DMS 273 (cell line): ENCODE measurements at regions not wholly inside any gene's neighbourhood (a gene's known extent, or its start where the extent isn't known, plus 50 kb on each side); places are given as distances from the start of the nearest gene placed in this dataset.
"Not testable (repeated sequence)": the region's sequence is repeated elsewhere in the genome, so short reads cannot be mapped to it uniquely, and the experiment has no call there.

ENCODE experiments used
- DNase-seq: peaks from one replicate; lab custom pipeline; 2025; ENCODE audit not compliant: unreplicated experiment; lab: John Stamatoyannopoulos, UW

- DNase-seq = no peak
These were observed 51.6 kb downstream of the RESF1 start for GRCh38 chr12:32010631-32011336.

- no peak for DNase-seq
These were observed 53.1 kb downstream of the RESF1 start for GRCh38 chr12:32012249-32012785.

GRCh38 chr12:32015036-32015435 is 55.8 kb downstream of the RESF1 start:
- no peak for DNase-seq

- DNase-seq = no peak
These were observed 57.7 kb downstream of the RESF1 start for GRCh38 chr12:32016680-32017482.

- DNase-seq = no peak
These were observed 62.1 kb downstream of the RESF1 start for GRCh38 chr12:32021346-32021773.

GRCh38 chr12:32022387-32022786 is 63.2 kb downstream of the RESF1 start:
- not testable (repeated sequence) for DNase-seq

GRCh38 chr12:32023861-32024260 is 64.6 kb downstream of the RESF1 start:
- DNase-seq = not testable (repeated sequence)

- no peak for DNase-seq
These were observed 65.8 kb downstream of the RESF1 start for GRCh38 chr12:32024884-32025592.

- DNase-seq = no peak
These were observed 66.7 kb downstream of the RESF1 start for GRCh38 chr12:32025906-32026305.

- no peak for DNase-seq
These were observed 68.6 kb downstream of the RESF1 start for GRCh38 chr12:32027684-32028365.

- DNase-seq = no peak
These were observed 70.9 kb downstream of the RESF1 start for GRCh38 chr12:32030151-32030550.

GRCh38 chr12:32030676-32031075 is 71.5 kb downstream of the RESF1 start:
- DNase-seq = no peak

- no peak for DNase-seq
These were observed 71.9 kb downstream of the RESF1 start for GRCh38 chr12:32031109-32031508.

GRCh38 chr12:32032205-32032810 is 73.1 kb downstream of the RESF1 start:
- peak; percentile 39 for DNase-seq

GRCh38 chr12:32033406-32033805 is 73.2 kb upstream of the BICD1 start:
- no peak for DNase-seq

GRCh38 chr12:32034045-32034444 is 72.6 kb upstream of the BICD1 start:
- DNase-seq = no peak

- DNase-seq = no peak
These were observed 70.0 kb upstream of the BICD1 start for GRCh38 chr12:32036477-32037263.

- peak; percentile 58 for DNase-seq
These were observed 67.3 kb upstream of the BICD1 start for GRCh38 chr12:32039347-32039746.

GRCh38 chr12:32039917-32040575 is 66.6 kb upstream of the BICD1 start:
- no peak for DNase-seq
